Liver (tissue), 3 donors: ENCODE measurements at regions not wholly inside any gene's neighbourhood (a gene's known extent, or its start where the extent isn't known, plus 50 kb on each side); places are given as distances from the start of the nearest gene placed in this dataset.

Experiments used
- EGR1 ChIP-seq, 2 donors: IDR thresholded peaks; 2 replicates each; pipeline ENCODE4 v1.6.1; 2016 to 2018; ENCODE audit warnings: antibody characterized with exemption in 2 of 2, low read depth in 2 of 2
- NR2F2 ChIP-seq: IDR thresholded peaks from 2 replicates; pipeline ENCODE4 v1.6.1; 2016; ENCODE audit warnings: antibody characterized with exemption
- RXRA ChIP-seq, 2 donors: IDR thresholded peaks; 2 replicates each; pipeline ENCODE4 v1.6.1; 2017 to 2018; ENCODE audit warnings: antibody characterized with exemption in 2 of 2, mild to moderate bottlenecking in 1 of 2
- SP1 ChIP-seq: IDR thresholded peaks from 2 replicates; pipeline ENCODE4 v1.6.1; 2018; ENCODE audit warnings: antibody characterized with exemption, mild to moderate bottlenecking
- TF ChIP-seq, protein P1 (sequence below): IDR thresholded peaks from 2 replicates; pipeline ENCODE4 v1.6.1; 2016; ENCODE audit warnings: antibody characterized with exemption, mild to moderate bottlenecking
- TF ChIP-seq, protein P2 (sequence below): fragments of 150-350 bp; IDR thresholded peaks from 2 replicates; pipeline ENCODE4 v1.5.1; 2017; ENCODE audit warnings: improper control_type of control experiment, low read depth, low read length; ENCODE audit not compliant: missing input control
- TF ChIP-seq, protein P3 (sequence below): IDR thresholded peaks from 2 replicates; pipeline ENCODE4 v1.6.1; 2016; ENCODE audit warnings: antibody characterized with exemption
- donor health status: healthy.
- donor health status: healthy.

DNA sequence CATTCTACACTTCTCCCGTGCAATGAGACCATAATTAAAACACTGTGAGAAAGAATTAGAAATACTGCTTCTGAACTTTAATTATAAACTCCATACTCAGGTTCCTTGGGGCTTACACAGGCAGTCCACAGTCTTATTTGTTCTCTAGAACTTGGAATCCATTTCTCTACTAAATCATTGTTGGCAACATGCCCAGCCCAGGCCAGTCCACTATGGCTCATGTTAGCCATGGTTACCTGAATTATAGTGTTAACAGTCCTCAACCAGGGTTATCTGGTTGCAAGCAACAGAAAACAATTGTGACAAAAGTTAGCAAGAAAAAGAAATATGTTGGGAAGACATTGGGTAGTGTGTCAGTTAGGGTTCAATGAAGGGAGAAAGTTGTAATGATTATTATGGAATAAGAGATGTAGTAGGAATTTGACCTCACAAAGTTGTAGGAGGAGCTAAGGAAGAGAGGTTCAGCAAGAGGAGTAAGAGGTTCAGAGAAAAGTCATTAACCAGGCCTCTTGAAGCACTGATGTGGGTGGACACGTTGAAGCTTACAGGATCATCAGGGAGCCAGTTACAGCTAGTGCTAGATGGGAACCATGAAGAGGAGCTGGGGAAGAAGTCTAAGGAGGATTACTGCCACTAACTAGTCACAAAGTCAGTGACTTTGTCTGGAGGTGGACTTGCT is 120.2 kb upstream of the ADRA1D start:
- no peak for TF ChIP-seq NR2F2
- TF ChIP-seq, protein P1, sequence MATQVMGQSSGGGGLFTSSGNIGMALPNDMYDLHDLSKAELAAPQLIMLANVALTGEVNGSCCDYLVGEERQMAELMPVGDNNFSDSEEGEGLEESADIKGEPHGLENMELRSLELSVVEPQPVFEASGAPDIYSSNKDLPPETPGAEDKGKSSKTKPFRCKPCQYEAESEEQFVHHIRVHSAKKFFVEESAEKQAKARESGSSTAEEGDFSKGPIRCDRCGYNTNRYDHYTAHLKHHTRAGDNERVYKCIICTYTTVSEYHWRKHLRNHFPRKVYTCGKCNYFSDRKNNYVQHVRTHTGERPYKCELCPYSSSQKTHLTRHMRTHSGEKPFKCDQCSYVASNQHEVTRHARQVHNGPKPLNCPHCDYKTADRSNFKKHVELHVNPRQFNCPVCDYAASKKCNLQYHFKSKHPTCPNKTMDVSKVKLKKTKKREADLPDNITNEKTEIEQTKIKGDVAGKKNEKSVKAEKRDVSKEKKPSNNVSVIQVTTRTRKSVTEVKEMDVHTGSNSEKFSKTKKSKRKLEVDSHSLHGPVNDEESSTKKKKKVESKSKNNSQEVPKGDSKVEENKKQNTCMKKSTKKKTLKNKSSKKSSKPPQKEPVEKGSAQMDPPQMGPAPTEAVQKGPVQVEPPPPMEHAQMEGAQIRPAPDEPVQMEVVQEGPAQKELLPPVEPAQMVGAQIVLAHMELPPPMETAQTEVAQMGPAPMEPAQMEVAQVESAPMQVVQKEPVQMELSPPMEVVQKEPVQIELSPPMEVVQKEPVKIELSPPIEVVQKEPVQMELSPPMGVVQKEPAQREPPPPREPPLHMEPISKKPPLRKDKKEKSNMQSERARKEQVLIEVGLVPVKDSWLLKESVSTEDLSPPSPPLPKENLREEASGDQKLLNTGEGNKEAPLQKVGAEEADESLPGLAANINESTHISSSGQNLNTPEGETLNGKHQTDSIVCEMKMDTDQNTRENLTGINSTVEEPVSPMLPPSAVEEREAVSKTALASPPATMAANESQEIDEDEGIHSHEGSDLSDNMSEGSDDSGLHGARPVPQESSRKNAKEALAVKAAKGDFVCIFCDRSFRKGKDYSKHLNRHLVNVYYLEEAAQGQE, result no peak
- TF ChIP-seq EGR1 (IDR thresholded peaks at IDR 0.05; ENCODE audit: low read depth in 2 of 2), result no peak
- TF ChIP-seq, protein P2, sequence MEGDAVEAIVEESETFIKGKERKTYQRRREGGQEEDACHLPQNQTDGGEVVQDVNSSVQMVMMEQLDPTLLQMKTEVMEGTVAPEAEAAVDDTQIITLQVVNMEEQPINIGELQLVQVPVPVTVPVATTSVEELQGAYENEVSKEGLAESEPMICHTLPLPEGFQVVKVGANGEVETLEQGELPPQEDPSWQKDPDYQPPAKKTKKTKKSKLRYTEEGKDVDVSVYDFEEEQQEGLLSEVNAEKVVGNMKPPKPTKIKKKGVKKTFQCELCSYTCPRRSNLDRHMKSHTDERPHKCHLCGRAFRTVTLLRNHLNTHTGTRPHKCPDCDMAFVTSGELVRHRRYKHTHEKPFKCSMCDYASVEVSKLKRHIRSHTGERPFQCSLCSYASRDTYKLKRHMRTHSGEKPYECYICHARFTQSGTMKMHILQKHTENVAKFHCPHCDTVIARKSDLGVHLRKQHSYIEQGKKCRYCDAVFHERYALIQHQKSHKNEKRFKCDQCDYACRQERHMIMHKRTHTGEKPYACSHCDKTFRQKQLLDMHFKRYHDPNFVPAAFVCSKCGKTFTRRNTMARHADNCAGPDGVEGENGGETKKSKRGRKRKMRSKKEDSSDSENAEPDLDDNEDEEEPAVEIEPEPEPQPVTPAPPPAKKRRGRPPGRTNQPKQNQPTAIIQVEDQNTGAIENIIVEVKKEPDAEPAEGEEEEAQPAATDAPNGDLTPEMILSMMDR, result no peak
- TF ChIP-seq RXRA (IDR thresholded peaks at IDR 0.05), result no peak
- TF ChIP-seq, protein P3, sequence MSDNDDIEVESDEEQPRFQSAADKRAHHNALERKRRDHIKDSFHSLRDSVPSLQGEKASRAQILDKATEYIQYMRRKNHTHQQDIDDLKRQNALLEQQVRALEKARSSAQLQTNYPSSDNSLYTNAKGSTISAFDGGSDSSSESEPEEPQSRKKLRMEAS, result no peak
- TF ChIP-seq SP1, result no peak
